ENCODE measurements at regions not wholly inside any gene's neighbourhood (a gene's known extent, or its start where the extent isn't known, plus 50 kb on each side); places are given as distances from the start of the nearest gene placed in this dataset.

GRCh38 chr2:125364984-125365265 is 1291.0 kb upstream of the GYPC start:
- in situ Hi-C loops (cut with MboI; ENCODE audit: low sequenced_read_pairs) = no loop called here
- WGBS, 2 experiments (ENCODE audit: extremely low coverage in 2 of 2, insufficient read length in 1 of 2) = no CpG with 5 or more reads among the region's 1 CpG
- no peak for ATAC-seq (ENCODE audit: low read depth)

More at GRCh38 chr2:125364984-125365265, 1291.0 kb upstream of the GYPC start:
- DNase-seq = no peak
- no peak for TF ChIP-seq POLR2A (IDR thresholded peaks at IDR 0.05; ENCODE audit: low read depth, low read length)
- TF ChIP-seq MAZ (IDR thresholded peaks at IDR 0.05; ENCODE audit: borderline replicate concordance, low read depth, low read length) = no peak
- H3K18ac ChIP-seq (ENCODE audit: low read depth, low read length) = no peak overlapping the region
- POLR2A ChIA-PET (ENCODE audit: unreplicated experiment) = no interaction called here
- no peak overlapping the region for H3K27ac ChIP-seq (ENCODE audit: insufficient read depth, low read length)
- H2AK9ac ChIP-seq (replicated peaks; ENCODE audit: low read depth, low read length, poor library complexity) = no peak overlapping the region
- H2BK120ac ChIP-seq (ENCODE audit: low read depth, low read length) = no peak overlapping the region
- H3K9me3 ChIP-seq (ENCODE audit: control insufficient read depth, insufficient read depth, low read length) = no peaks in the 10 kb centered on the region
- H3K9ac ChIP-seq (ENCODE audit: low read depth, low read length) = no peak overlapping the region
- H4K91ac ChIP-seq (ENCODE audit: insufficient read depth, low read depth, low read length) = no peak overlapping the region
- CTCF ChIA-PET = interaction anchor here (0.6 kb wide), 1 partner anchor 196 kb away, joined by 3 read pairs; no protein-coding TSS in a partner anchor
- H2BK20ac ChIP-seq (ENCODE audit: low read depth, low read length) = no peak overlapping the region
- no peak overlapping the region for H3K23ac ChIP-seq (ENCODE audit: low read depth, low read length)
- H3K79me1 ChIP-seq (ENCODE audit: low read depth in 1 of 2, low read length in 2 of 2) = no peaks in the 10 kb centered on the region
- intact Hi-C loops (cut with micrococcal nuclease) = no loop called here
- H3K14ac ChIP-seq (replicated peaks; ENCODE audit: low read depth, low read length) = no peak overlapping the region
- H3K36me3 ChIP-seq (ENCODE audit: control insufficient read depth, insufficient read depth, low read length) = no peaks in the 10 kb centered on the region
- no peak overlapping the region for H4K5ac ChIP-seq (ENCODE audit: low read depth, low read length)
- H3K4me3 ChIP-seq (ENCODE audit: insufficient read depth, low read depth, low read length) = no peak overlapping the region
- dilution Hi-C loops (cut with HindIII; ENCODE audit: low sequenced_read_pairs, unreplicated experiment) = no loop called here
- no peaks in the 10 kb centered on the region for H3K4me1 ChIP-seq (ENCODE audit: control insufficient read depth, insufficient read depth, low read length)
- no peak overlapping the region for H3K4ac ChIP-seq (ENCODE audit: low read depth, low read length)
- H3K4me2 ChIP-seq (ENCODE audit: low read depth, low read length) = no peak overlapping the region
- H4K8ac ChIP-seq (ENCODE audit: low read depth in 2 of 2, low read length in 2 of 2) = no peak overlapping the region
- H4K20me1 ChIP-seq (ENCODE audit: insufficient read depth, low read length) = no peaks in the 10 kb centered on the region
- no peak overlapping the region for H2AK5ac ChIP-seq (ENCODE audit: low read depth, low read length)
- no peak overlapping the region for H2BK5ac ChIP-seq (ENCODE audit: low read depth, low read length, poor library complexity, severe bottlenecking)
- no TSS peak for BruUV-seq (replicated peaks)
- no peak overlapping the region for H3K56ac ChIP-seq (ENCODE audit: extremely low read depth, insufficient read depth, low read length)
- no peaks in the 10 kb centered on the region for H3K27me3 ChIP-seq (ENCODE audit: control insufficient read depth, insufficient read depth, low read length)
- H2BK15ac ChIP-seq (ENCODE audit: low read depth, low read length) = no peak overlapping the region
- H3K9me1 ChIP-seq (ENCODE audit: insufficient read depth, low read length) = no peaks in the 10 kb centered on the region
- H2AFZ ChIP-seq (replicated peaks; ENCODE audit: low read length, poor library complexity) = no peak overlapping the region

Measured in IMR-90 (cell line).